ENCODE measurements at regions not wholly inside any gene's neighbourhood (a gene's known extent, or its start where the extent isn't known, plus 50 kb on each side); places are given as distances from the start of the nearest gene placed in this dataset.

DNA sequence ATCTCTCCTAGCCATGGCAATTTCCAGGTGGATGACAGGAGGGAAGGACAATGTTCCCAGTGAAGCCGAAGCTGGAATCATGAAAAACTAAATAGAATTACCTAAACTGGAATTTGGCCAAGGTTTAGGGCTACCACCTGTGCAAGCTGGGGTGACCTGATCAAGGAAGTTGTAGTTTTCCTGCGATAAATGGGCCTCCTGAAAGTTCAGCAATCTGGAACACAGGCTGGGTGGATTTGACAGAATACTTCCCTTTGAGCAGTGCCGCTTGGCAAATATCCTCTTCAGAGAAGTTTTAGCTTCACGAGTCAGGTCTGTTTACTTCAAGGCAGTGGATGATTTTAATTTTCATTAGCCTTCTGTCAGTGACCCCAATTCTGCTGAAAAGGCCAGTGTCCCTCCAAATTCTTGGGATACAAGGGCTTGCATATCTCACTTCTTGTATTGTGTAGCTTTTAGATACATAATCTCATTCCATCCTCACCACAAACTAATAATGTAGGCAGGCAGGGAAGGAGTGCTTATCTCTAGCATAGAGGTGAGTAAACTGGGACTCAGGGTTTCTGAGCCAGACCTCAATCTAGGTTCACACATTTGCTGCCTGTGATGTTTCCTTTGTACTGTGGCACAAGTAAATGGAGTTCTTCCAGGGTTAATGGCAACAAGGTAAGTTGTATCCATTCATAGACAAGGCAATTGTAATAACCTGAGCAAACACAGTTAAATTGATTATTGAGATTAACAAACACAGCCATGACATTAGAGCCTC, 349.4 kb downstream of the NUF2 start:
- DNase-seq (ENCODE audit: low read depth), result no peak
- H3K4me3 ChIP-seq (ENCODE audit: low read depth, low read length), result no peak overlapping the region
- TF ChIP-seq, protein P1, sequence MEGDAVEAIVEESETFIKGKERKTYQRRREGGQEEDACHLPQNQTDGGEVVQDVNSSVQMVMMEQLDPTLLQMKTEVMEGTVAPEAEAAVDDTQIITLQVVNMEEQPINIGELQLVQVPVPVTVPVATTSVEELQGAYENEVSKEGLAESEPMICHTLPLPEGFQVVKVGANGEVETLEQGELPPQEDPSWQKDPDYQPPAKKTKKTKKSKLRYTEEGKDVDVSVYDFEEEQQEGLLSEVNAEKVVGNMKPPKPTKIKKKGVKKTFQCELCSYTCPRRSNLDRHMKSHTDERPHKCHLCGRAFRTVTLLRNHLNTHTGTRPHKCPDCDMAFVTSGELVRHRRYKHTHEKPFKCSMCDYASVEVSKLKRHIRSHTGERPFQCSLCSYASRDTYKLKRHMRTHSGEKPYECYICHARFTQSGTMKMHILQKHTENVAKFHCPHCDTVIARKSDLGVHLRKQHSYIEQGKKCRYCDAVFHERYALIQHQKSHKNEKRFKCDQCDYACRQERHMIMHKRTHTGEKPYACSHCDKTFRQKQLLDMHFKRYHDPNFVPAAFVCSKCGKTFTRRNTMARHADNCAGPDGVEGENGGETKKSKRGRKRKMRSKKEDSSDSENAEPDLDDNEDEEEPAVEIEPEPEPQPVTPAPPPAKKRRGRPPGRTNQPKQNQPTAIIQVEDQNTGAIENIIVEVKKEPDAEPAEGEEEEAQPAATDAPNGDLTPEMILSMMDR (IDR thresholded peaks at IDR 0.05; ENCODE audit: low read depth, low read length, missing control alignments), result no peak
- in situ Hi-C loops (cut with HindIII; ENCODE audit: low sequenced_read_pairs), result no loop called here

DNA sequence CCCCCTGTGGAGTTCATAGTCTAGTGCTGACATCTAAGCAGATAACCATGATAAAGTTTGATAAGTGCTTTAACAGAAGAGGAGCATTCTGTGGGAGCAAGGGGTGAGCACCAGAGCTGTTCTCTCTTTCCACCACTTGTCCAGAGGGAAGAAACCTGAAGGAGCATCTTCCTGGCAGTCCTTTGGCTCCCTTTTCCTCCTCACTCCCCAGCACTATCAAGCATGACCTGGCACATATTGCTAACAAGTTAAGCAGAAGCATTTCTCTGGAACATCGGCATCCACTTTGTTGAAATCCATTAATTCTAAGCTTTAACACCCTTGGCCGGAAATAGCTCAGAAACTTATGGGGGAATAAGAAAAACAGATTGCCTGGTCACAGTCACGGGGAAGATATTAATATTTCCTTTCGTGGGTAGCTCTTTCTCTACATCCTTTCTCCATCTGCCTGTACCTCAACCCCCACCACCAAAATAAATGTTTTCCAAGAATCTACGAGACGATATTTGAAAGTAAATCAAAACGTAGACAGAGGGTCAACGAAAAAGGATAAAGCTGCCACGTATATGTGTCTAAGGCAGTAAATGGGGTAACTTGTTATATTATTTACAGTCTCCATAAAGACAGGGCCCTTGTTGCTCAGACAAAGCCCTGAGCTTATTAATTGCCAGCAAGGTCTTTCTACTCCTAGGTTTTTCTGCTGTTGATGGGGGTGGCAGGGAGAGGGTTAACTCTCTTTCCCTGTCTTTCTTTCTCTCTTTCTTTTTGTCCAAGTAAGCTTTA, 351.4 kb downstream of the NUF2 start:
- in situ Hi-C loops (cut with HindIII; ENCODE audit: low sequenced_read_pairs), result no loop called here
- H3K4me3 ChIP-seq (ENCODE audit: low read depth, low read length), result no peak overlapping the region
- TF ChIP-seq, protein P1 (IDR thresholded peaks at IDR 0.05; ENCODE audit: low read depth, low read length, missing control alignments), result no peak
- DNase-seq (ENCODE audit: low read depth), result no peak

DNA sequence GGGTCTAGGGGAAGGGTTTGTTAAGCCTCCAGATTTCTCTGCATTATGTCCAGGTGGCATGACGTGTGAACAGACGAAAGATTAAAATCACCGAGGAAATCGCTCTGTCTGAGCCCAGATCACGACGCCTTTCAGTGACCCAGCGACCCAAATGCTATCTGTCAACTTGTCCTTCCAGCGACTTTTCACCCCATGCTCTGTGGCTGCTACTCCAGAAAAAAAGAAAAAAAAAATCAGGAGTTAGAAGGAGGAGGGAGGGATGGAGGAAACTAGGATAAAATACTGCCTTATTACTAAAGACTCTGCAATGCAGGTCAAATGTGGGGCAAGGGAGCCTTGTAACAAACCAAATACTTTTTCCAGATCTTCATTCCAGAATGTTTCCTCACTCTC, 352.0 kb downstream of the NUF2 start:
- in situ Hi-C loops (cut with HindIII; ENCODE audit: low sequenced_read_pairs), result no loop called here
- DNase-seq (ENCODE audit: low read depth), result no peak
- TF ChIP-seq, protein P1 (IDR thresholded peaks at IDR 0.05; ENCODE audit: low read depth, low read length, missing control alignments), result no peak
- no peak overlapping the region for H3K4me3 ChIP-seq (ENCODE audit: low read depth, low read length)

DNA sequence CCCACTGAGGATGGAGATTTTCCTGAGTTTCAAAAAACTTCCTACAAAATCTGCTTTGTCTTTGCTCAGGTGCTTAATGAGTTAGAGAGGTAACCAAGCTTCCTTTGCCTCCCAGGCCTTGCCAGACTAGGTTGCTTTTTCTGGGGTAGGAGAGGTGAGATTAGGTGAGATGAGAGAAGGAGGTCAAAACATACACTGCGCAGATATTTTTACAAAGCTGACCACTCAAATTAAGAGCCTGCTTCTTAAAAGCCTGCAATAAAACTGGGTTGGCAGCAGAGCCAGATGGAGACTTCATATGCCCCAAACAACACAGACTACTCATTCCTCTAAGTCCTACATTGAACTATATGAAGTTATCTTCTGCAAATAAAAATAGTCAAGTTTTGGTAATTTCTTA, 352.5 kb downstream of the NUF2 start:
- DNase-seq (ENCODE audit: low read depth), result no peak
- in situ Hi-C loops (cut with HindIII; ENCODE audit: low sequenced_read_pairs), result no loop called here
- H3K4me3 ChIP-seq (ENCODE audit: low read depth, low read length), result no peak overlapping the region
- TF ChIP-seq, protein P1 (IDR thresholded peaks at IDR 0.05; ENCODE audit: low read depth, low read length, missing control alignments), result no peak

DNA sequence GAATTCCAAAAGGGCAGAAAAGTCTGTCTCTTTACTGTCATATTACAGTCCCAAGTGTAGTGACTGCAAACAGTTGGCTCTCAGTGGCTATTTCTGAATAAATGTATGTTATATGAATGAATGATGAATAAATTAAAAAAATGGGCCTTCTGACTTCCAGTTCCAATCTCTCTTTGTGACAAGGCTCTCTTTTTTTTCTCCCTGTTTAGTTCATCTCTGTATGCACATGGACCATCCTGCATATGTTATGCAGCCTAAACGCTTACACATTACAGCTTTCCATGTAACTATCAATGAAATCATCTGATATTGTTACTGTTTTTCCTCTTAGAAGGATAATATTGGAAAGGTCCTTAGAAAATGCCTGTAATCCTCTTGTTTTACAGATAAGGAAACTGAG, 363.0 kb downstream of the NUF2 start:
- no peak for DNase-seq (ENCODE audit: low read depth)

DNA sequence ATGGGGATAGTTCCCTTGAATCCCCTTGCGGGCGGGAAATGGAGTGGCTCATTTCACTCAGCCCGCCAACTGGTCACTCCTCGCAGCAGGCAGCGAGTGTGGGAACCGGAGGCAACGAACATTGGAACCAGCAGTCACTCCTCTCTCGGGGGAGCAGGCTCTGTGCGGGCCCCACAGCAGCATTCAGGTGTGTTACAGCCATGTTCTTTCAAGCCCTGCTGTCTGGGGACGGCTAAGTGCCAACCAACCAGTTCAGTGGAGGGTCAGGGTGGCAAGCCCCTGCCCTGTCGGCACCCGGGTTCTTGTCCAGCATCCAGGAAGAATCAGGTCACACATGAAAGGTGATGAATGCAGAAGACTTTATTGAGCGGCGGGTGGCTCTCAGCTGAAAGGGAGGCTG, 370.5 kb downstream of the NUF2 start:
- no peak overlapping the region for H3K4me3 ChIP-seq (ENCODE audit: low read depth, low read length)
- no peak for DNase-seq (ENCODE audit: low read depth)
- TF ChIP-seq, protein P1 (IDR thresholded peaks at IDR 0.05; ENCODE audit: low read depth, low read length, missing control alignments), result no peak
- in situ Hi-C loops (cut with HindIII; ENCODE audit: low sequenced_read_pairs), result no loop called here

More for the DNA sequence above, 363.0 kb downstream of the NUF2 start:
- H3K4me3 ChIP-seq (ENCODE audit: low read depth, low read length), result no peak overlapping the region
- in situ Hi-C loops (cut with HindIII; ENCODE audit: low sequenced_read_pairs), result no loop called here
- TF ChIP-seq, protein P1 (IDR thresholded peaks at IDR 0.05; ENCODE audit: low read depth, low read length, missing control alignments), result no peak

All from astrocyte of the cerebellum (primary cell).